NCI-H2227 treated with DMSO at 0.1 percent for 48 hours (cell line): ENCODE measurements at regions not wholly inside any gene's neighbourhood (a gene's known extent, or its start where the extent isn't known, plus 50 kb on each side); places are given as distances from the start of the nearest gene placed in this dataset.

Experiments used
- DNase-seq: peaks from one replicate; lab custom pipeline; 2025; lab: John Stamatoyannopoulos, UW

GRCh38 chr11:80846442-80846841, 1405.6 kb upstream of the TENM4 start:
- no peak for DNase-seq

GRCh38 chr11:80844110-80844819, 1403.4 kb upstream of the TENM4 start:
- no peak for DNase-seq

- no peak for DNase-seq
Measured at GRCh38 chr11:80843266-80843974, 1402.6 kb upstream of the TENM4 start.

GRCh38 chr11:80842246-80842645, 1401.4 kb upstream of the TENM4 start:
- no peak for DNase-seq

GRCh38 chr11:80841675-80842074, 1400.8 kb upstream of the TENM4 start:
- no peak for DNase-seq

GRCh38 chr11:80838153-80838552, 1397.3 kb upstream of the TENM4 start:
- DNase-seq = no peak

GRCh38 chr11:80837051-80837450, 1396.2 kb upstream of the TENM4 start:
- DNase-seq = no peak

GRCh38 chr11:80831374-80831773, 1390.5 kb upstream of the TENM4 start:
- no peak for DNase-seq

GRCh38 chr11:80827781-80828180, 1387.0 kb upstream of the TENM4 start:
- no peak for DNase-seq

GRCh38 chr11:80826808-80827207, 1386.0 kb upstream of the TENM4 start:
- no peak for DNase-seq

GRCh38 chr11:80822308-80822707, 1381.5 kb upstream of the TENM4 start:
- no peak for DNase-seq

- DNase-seq = no peak
Measured at GRCh38 chr11:80819271-80819670, 1378.4 kb upstream of the TENM4 start.

GRCh38 chr11:80816966-80817365, 1376.1 kb upstream of the TENM4 start:
- no peak for DNase-seq

- DNase-seq = no peak
Measured at GRCh38 chr11:80816454-80816847, 1375.6 kb upstream of the TENM4 start.

- no peak for DNase-seq
Measured at GRCh38 chr11:80815752-80816453, 1375.1 kb upstream of the TENM4 start.

GRCh38 chr11:80814813-80815212, 1374.0 kb upstream of the TENM4 start:
- no peak for DNase-seq

GRCh38 chr11:80810695-80811094, 1369.9 kb upstream of the TENM4 start:
- no peak for DNase-seq

GRCh38 chr11:80798174-80798573, 1357.3 kb upstream of the TENM4 start:
- no peak for DNase-seq

GRCh38 chr11:80783561-80783960, 1342.7 kb upstream of the TENM4 start:
- no peak for DNase-seq

- no peak for DNase-seq
Measured at GRCh38 chr11:80782135-80782885, 1341.5 kb upstream of the TENM4 start.

GRCh38 chr11:80779905-80780605, 1339.2 kb upstream of the TENM4 start:
- no peak for DNase-seq

- no peak for DNase-seq
Measured at GRCh38 chr11:80778941-80779340, 1338.1 kb upstream of the TENM4 start.
